HuH-7 (cell line): ENCODE measurements at regions not wholly inside any gene's neighbourhood (a gene's known extent, or its start where the extent isn't known, plus 50 kb on each side); places are given as distances from the start of the nearest gene placed in this dataset.
"Not testable (repeated sequence)": the region's sequence is repeated elsewhere in the genome, so short reads cannot be mapped to it uniquely, and the experiment has no call there.

Source experiments
- DNase-seq: peaks from one replicate; pipeline ENCODE4 v3.0.0; 2011; ENCODE audit warnings: low spot score

- DNase-seq: not testable (repeated sequence)
Measured at GRCh38 chr13:50753221-50753620, 90.3 kb downstream of the DLEU7 start.

- not testable (repeated sequence) for DNase-seq
Measured at GRCh38 chr13:50755862-50756685, 87.4 kb downstream of the DLEU7 start.

GRCh38 chr13:50757008-50757407, 86.5 kb downstream of the DLEU7 start:
- no peak for DNase-seq

GRCh38 chr13:50758796-50759195, 84.7 kb downstream of the DLEU7 start:
- no peak for DNase-seq

GRCh38 chr13:50760751-50761150, 82.7 kb downstream of the DLEU7 start:
- no peak for DNase-seq

GRCh38 chr13:50761406-50761805, 82.1 kb downstream of the DLEU7 start:
- DNase-seq: no peak

GRCh38 chr13:50762969-50763567, 80.4 kb downstream of the DLEU7 start:
- DNase-seq: no peak

GRCh38 chr13:50766013-50766412, 77.5 kb downstream of the DLEU7 start:
- DNase-seq: no peak

GRCh38 chr13:50766695-50767094, 76.8 kb downstream of the DLEU7 start:
- DNase-seq: no peak

- not testable (repeated sequence) for DNase-seq
Measured at GRCh38 chr13:50772881-50773280, 70.6 kb downstream of the DLEU7 start.
